ENCODE measurements at regions not wholly inside any gene's neighbourhood (a gene's known extent, or its start where the extent isn't known, plus 50 kb on each side); places are given as distances from the start of the nearest gene placed in this dataset.

DNA sequence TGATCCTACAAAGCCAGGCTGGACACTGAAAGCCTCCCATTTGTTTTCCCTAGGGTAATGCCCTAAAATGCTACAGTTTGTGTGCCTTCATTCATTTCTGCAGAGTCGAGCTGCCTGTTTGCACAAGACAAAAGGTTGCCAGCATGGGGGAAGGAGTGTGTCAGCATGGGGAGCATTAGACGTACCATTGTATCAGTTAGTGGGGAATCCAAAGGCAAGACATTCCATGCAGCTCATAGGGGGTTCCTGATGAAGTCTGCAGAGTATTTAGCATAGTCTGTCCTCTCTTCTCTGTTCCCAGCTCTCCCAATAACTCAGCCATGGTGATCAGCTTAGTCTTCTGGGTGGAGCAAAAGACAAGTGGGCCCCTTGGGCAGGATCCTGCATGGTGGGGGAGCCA, 276.9 kb upstream of the PCDH7 start:
- H3K36me3 ChIP-seq (ENCODE audit: insufficient read depth, low read length) = no peaks in the 10 kb centered on the region
- no peaks in the 10 kb centered on the region for H3K9me3 ChIP-seq (ENCODE audit: low read length)
- H3K4me3 ChIP-seq (ENCODE audit: low read depth, low read length, poor library complexity, severe bottlenecking) = no peak overlapping the region
- no peaks in the 10 kb centered on the region for H3K9me2 ChIP-seq (ENCODE audit: insufficient read depth, low read length)
- BruUV-seq (replicated peaks) = no TSS peak
- no peaks in the 10 kb centered on the region for H4K20me1 ChIP-seq (ENCODE audit: insufficient read depth, low read length)
- intact Hi-C loops (cut with micrococcal nuclease; ENCODE audit: unreplicated experiment) = no loop called here
- H3K27ac ChIP-seq (ENCODE audit: low read depth, low read length, poor library complexity, severe bottlenecking) = no peak overlapping the region
- H3K4me1 ChIP-seq (ENCODE audit: insufficient read depth, low read length, poor library complexity, severe bottlenecking) = no peaks in the 10 kb centered on the region
- no peak overlapping the region for H3K4me2 ChIP-seq (ENCODE audit: low read length)
- POLR2A ChIA-PET = no interaction called here
- H3K79me2 ChIP-seq (ENCODE audit: insufficient read depth, low read depth, low read length) = no peaks in the 10 kb centered on the region
- DNase-seq (ENCODE audit: low spot score) = no peak
- CTCF ChIA-PET (ENCODE audit: unreplicated experiment) = no interaction called here
- H2AFZ ChIP-seq (ENCODE audit: low read length) = no peak overlapping the region
- TF ChIP-seq CTCF (conservative IDR thresholded peaks at IDR 0.05; ENCODE audit: low read length) (no peak), EZH2phosphoT487 (IDR thresholded peaks at IDR 0.05; ENCODE audit: borderline replicate concordance, low read depth, low read length) (no peak)

GRCh38 chr4:30450474-30450873, 269.7 kb upstream of the PCDH7 start:
- BruUV-seq (replicated peaks) = no TSS peak
- CTCF ChIA-PET (ENCODE audit: unreplicated experiment) = no interaction called here
- Histone ChIP-seq H3K36me3 (ENCODE audit: insufficient read depth, low read length) (no peaks in the 10 kb centered on the region), H3K4me1 (ENCODE audit: insufficient read depth, low read length, poor library complexity, severe bottlenecking) (no peaks in the 10 kb centered on the region), H3K4me2 (ENCODE audit: low read length) (no peak overlapping the region), H3K9me3 (ENCODE audit: low read length) (no peaks in the 10 kb centered on the region), H3K27ac (ENCODE audit: low read depth, low read length, poor library complexity, severe bottlenecking) (no peak overlapping the region), H3K4me3 (ENCODE audit: low read depth, low read length, poor library complexity, severe bottlenecking) (no peak overlapping the region), H3K79me2 (ENCODE audit: insufficient read depth, low read depth, low read length) (no peaks in the 10 kb centered on the region), H2AFZ (ENCODE audit: low read length) (no peak overlapping the region), H4K20me1 (ENCODE audit: insufficient read depth, low read length) (no peaks in the 10 kb centered on the region), H3K9me2 (ENCODE audit: insufficient read depth, low read length) (no peaks in the 10 kb centered on the region)
- intact Hi-C loops (cut with micrococcal nuclease; ENCODE audit: unreplicated experiment) = no loop called here
- TF ChIP-seq CTCF (conservative IDR thresholded peaks at IDR 0.05; ENCODE audit: low read length) (no peak), EZH2phosphoT487 (IDR thresholded peaks at IDR 0.05; ENCODE audit: borderline replicate concordance, low read depth, low read length) (no peak)
- POLR2A ChIA-PET = no interaction called here
- DNase-seq (ENCODE audit: low spot score) = no peak

- Histone ChIP-seq H3K9me2 (ENCODE audit: insufficient read depth, low read length) (no peaks in the 10 kb centered on the region), H3K4me2 (ENCODE audit: low read length) (no peak overlapping the region), H3K4me3 (ENCODE audit: low read depth, low read length, poor library complexity, severe bottlenecking) (no peak overlapping the region), H3K9me3 (ENCODE audit: low read length) (no peaks in the 10 kb centered on the region), H3K79me2 (ENCODE audit: insufficient read depth, low read depth, low read length) (no peaks in the 10 kb centered on the region), H3K27ac (ENCODE audit: low read depth, low read length, poor library complexity, severe bottlenecking) (no peak overlapping the region), H4K20me1 (ENCODE audit: insufficient read depth, low read length) (no peaks in the 10 kb centered on the region), H2AFZ (ENCODE audit: low read length) (no peak overlapping the region), H3K36me3 (ENCODE audit: insufficient read depth, low read length) (no peaks in the 10 kb centered on the region), H3K4me1 (ENCODE audit: insufficient read depth, low read length, poor library complexity, severe bottlenecking) (no peaks in the 10 kb centered on the region)
- TF ChIP-seq CTCF (conservative IDR thresholded peaks at IDR 0.05; ENCODE audit: low read length) (no peak), EZH2phosphoT487 (IDR thresholded peaks at IDR 0.05; ENCODE audit: borderline replicate concordance, low read depth, low read length) (no peak)
- DNase-seq (ENCODE audit: low spot score) = no peak
- intact Hi-C loops (cut with micrococcal nuclease; ENCODE audit: unreplicated experiment) = no loop called here
- POLR2A ChIA-PET = no interaction called here
- no TSS peak for BruUV-seq (replicated peaks)
- CTCF ChIA-PET (ENCODE audit: unreplicated experiment) = no interaction called here
These were observed 265.7 kb upstream of the PCDH7 start for GRCh38 chr4:30454504-30454903.
